Activated gamma-delta T cell treated with anti-CD3 and anti-CD28 coated beads, Interleukin-2, amount 50 U/mL, for 16 hours (primary cell): ENCODE measurements at regions not wholly inside any gene's neighbourhood (a gene's known extent, or its start where the extent isn't known, plus 50 kb on each side); places are given as distances from the start of the nearest gene placed in this dataset.
A peak's percentile ranks its signal among the peaks of the same experiment; 100 is the strongest.
"Not testable (repeated sequence)": the region's sequence is repeated elsewhere in the genome, so short reads cannot be mapped to it uniquely, and the experiment has no call there.

Experiments used
- DNase-seq: peaks from one replicate; pipeline ENCODE4 v3.0.0-alpha.2; 2020; ENCODE audit warnings: low read depth

- DNase-seq = not testable (repeated sequence)
Measured at GRCh38 chr17:30638968-30639367, 161.8 kb downstream of the GOSR1 start.

GRCh38 chr17:30631651-30632050 lies 154.4 kb downstream of the GOSR1 start:
- not testable (repeated sequence) for DNase-seq

- not testable (repeated sequence) for DNase-seq
Measured at GRCh38 chr17:30625380-30625779, 148.2 kb downstream of the GOSR1 start.

- DNase-seq = not testable (repeated sequence)
Measured at GRCh38 chr17:30624180-30624579, 147.0 kb downstream of the GOSR1 start.

GRCh38 chr17:30609682-30610081 lies 132.5 kb downstream of the GOSR1 start:
- DNase-seq = not testable (repeated sequence)

- DNase-seq = no peak
Measured at GRCh38 chr17:30605523-30605922, 128.3 kb downstream of the GOSR1 start.

- DNase-seq = no peak
Measured at GRCh38 chr17:30605027-30605426, 127.8 kb downstream of the GOSR1 start.

- not testable (repeated sequence) for DNase-seq
Measured at GRCh38 chr17:30602396-30602795, 125.2 kb downstream of the GOSR1 start.

- not testable (repeated sequence) for DNase-seq
Measured at GRCh38 chr17:30601984-30602383, 124.8 kb downstream of the GOSR1 start.

GRCh38 chr17:30600830-30601494 lies 123.8 kb downstream of the GOSR1 start:
- no peak for DNase-seq

GRCh38 chr17:30600060-30600829 lies 123.0 kb downstream of the GOSR1 start:
- peak; percentile 35 for DNase-seq

- no peak for DNase-seq
Measured at GRCh38 chr17:30599428-30600059, 122.3 kb downstream of the GOSR1 start.

- no peak for DNase-seq
Measured at GRCh38 chr17:30597776-30598288, 120.6 kb downstream of the GOSR1 start.

GRCh38 chr17:30596948-30597775 lies 120.0 kb downstream of the GOSR1 start:
- DNase-seq = not testable (repeated sequence)

- not testable (repeated sequence) for DNase-seq
Measured at GRCh38 chr17:30594953-30595371, 117.8 kb downstream of the GOSR1 start.

GRCh38 chr17:30594223-30594952 lies 117.2 kb downstream of the GOSR1 start:
- no peak for DNase-seq

GRCh38 chr17:30590081-30590733 lies 113.0 kb downstream of the GOSR1 start:
- no peak for DNase-seq

- DNase-seq = no peak
Measured at GRCh38 chr17:30589431-30589830, 112.2 kb downstream of the GOSR1 start.

GRCh38 chr17:30588798-30589247 lies 111.6 kb downstream of the GOSR1 start:
- DNase-seq = no peak

- no peak for DNase-seq
Measured at GRCh38 chr17:30586818-30587595, 109.8 kb downstream of the GOSR1 start.
